H1 (cell line): ENCODE measurements at regions not wholly inside any gene's neighbourhood (a gene's known extent, or its start where the extent isn't known, plus 50 kb on each side); places are given as distances from the start of the nearest gene placed in this dataset.

Source experiments
- PHF8 ChIP-seq: fragments of 200-600 bp; sonication (generic); conservative IDR thresholded peaks from 2 replicates; pipeline ENCODE4 v1.7.1; 2012; ENCODE audit warnings: low read depth, mild to moderate bottlenecking, inconsistent platforms, low read length, moderate library complexity
- SP4 ChIP-seq: IDR thresholded peaks from 2 replicates; pipeline ENCODE4 v1.6.1; 2012; ENCODE audit warnings: low read length, inconsistent platforms
- TF ChIP-seq, protein P1 (sequence below), 3 experiments: IDR thresholded peaks; 1 replicate in 2 of 3; 2 replicates in 1 of 3; pipeline versions ENCODE4 v1.5.1 to v1.6.1; 2011; ENCODE audit warnings: low read length in 3 of 3, mild to moderate bottlenecking in 3 of 3, inconsistent platforms in 2 of 3, low read depth in 1 of 3, moderate library complexity in 1 of 3; ENCODE audit not compliant: insufficient read depth in 1 of 3; ENCODE audit errors: control extremely low read depth in 1 of 3
- TF ChIP-seq, protein P2 (sequence below): IDR thresholded peaks from 2 replicates; pipeline ENCODE4 v1.6.1; 2012; ENCODE audit warnings: inconsistent platforms

DNA sequence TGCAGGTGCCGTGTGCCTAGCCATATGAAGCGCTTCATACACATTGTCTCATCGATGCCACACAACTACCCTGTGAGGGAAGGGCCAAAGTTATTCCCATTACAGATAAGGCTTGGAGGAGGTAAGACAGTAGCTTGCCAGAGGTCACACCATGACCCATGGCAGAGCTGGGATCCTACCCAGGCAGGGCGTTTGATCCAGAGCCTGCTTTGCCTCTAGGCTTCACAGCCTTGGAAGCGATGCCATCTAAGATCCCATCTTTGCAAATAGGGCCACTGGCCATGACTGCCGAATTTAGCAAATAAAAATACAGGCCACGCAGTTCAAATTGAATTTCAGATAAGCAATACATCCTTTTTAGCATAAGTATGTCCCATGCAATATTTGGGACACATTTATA, 358.2 kb downstream of the BCOR start (continued):
- TF ChIP-seq, protein P1, sequence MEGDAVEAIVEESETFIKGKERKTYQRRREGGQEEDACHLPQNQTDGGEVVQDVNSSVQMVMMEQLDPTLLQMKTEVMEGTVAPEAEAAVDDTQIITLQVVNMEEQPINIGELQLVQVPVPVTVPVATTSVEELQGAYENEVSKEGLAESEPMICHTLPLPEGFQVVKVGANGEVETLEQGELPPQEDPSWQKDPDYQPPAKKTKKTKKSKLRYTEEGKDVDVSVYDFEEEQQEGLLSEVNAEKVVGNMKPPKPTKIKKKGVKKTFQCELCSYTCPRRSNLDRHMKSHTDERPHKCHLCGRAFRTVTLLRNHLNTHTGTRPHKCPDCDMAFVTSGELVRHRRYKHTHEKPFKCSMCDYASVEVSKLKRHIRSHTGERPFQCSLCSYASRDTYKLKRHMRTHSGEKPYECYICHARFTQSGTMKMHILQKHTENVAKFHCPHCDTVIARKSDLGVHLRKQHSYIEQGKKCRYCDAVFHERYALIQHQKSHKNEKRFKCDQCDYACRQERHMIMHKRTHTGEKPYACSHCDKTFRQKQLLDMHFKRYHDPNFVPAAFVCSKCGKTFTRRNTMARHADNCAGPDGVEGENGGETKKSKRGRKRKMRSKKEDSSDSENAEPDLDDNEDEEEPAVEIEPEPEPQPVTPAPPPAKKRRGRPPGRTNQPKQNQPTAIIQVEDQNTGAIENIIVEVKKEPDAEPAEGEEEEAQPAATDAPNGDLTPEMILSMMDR (IDR thresholded peaks at IDR 0.05; ENCODE audit: control extremely low read depth in 1 of 3, insufficient read depth in 1 of 3, low read depth in 1 of 3, low read length in 3 of 3), result no peak
- TF ChIP-seq, protein P2, sequence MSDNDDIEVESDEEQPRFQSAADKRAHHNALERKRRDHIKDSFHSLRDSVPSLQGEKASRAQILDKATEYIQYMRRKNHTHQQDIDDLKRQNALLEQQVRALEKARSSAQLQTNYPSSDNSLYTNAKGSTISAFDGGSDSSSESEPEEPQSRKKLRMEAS, result no peak
- TF ChIP-seq SP4 (no peak), PHF8 (no peak)
